ENCODE measurements at regions not wholly inside any gene's neighbourhood (a gene's known extent, or its start where the extent isn't known, plus 50 kb on each side); places are given as distances from the start of the nearest gene placed in this dataset.

GRCh38 chr3:127472506-127472905 is 118.0 kb downstream of the TPRA1 start:
- no peak overlapping the region for H3K4me3 ChIP-seq (ENCODE audit: control insufficient read depth, low read depth, low read length)
- no peak for DNase-seq (ENCODE audit: low read depth)
- no peak for TF ChIP-seq CTCF (conservative IDR thresholded peaks at IDR 0.05; ENCODE audit: control insufficient read depth, insufficient read depth, low read depth, low read length)

DNA sequence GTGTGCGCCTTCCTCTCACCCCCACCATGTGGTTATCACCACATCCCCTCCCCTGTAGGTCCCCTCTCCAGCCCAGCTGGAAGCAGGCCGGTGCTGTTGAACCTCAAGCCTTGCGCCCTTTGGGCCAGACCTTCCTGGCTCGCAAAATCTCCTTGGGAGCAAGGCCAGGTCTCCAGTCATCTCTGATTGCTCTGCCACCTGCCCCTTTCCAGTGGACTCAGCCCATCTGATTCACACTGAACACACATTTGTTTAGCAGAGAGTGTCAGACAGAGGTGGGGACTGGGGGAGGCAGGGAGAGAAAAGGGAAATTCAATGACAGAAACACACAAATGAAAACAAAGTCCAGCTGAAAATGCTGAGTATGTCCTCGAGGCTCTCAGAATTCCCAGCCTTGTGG is 119.4 kb downstream of the TPRA1 start:
- no peak for TF ChIP-seq CTCF (conservative IDR thresholded peaks at IDR 0.05; ENCODE audit: control insufficient read depth, insufficient read depth, low read depth, low read length)
- no peak overlapping the region for H3K4me3 ChIP-seq (ENCODE audit: control insufficient read depth, low read depth, low read length)
- DNase-seq (ENCODE audit: low read depth): no peak

- DNase-seq (ENCODE audit: low read depth): no peak
- no peak overlapping the region for H3K4me3 ChIP-seq (ENCODE audit: control insufficient read depth, low read depth, low read length)
- TF ChIP-seq CTCF (conservative IDR thresholded peaks at IDR 0.05; ENCODE audit: control insufficient read depth, insufficient read depth, low read depth, low read length): no peak
Measured at GRCh38 chr3:127469760-127470159, 120.8 kb downstream of the TPRA1 start.

DNA sequence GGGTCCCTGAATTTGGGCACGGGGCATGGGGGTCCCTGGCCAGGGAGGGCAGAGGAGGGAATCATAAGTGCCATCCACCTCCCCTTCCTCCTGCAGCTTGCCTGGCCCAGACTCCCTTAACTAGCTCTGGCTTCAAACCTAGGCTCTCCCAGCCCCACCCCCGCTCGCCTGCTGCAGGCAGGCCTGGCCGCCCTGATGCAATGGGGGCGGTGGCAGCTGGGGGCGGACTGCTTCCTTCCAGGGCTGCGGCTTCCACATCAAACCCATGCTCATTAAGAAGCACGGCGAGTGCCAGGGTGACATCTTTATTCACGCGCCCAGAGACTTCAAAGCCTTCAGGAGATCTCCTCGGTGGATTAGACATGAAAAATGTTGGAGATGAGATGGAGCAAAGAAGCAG is 123.1 kb downstream of the TPRA1 start:
- no peak for TF ChIP-seq CTCF (conservative IDR thresholded peaks at IDR 0.05; ENCODE audit: control insufficient read depth, insufficient read depth, low read depth, low read length)
- no peak overlapping the region for H3K4me3 ChIP-seq (ENCODE audit: control insufficient read depth, low read depth, low read length)
- no peak for DNase-seq (ENCODE audit: low read depth)

GRCh38 chr3:127464642-127465041 is 125.9 kb downstream of the TPRA1 start:
- no peak overlapping the region for H3K4me3 ChIP-seq (ENCODE audit: control insufficient read depth, low read depth, low read length)
- no peak for DNase-seq (ENCODE audit: low read depth)
- TF ChIP-seq CTCF (conservative IDR thresholded peaks at IDR 0.05; ENCODE audit: control insufficient read depth, insufficient read depth, low read depth, low read length): no peak

GRCh38 chr3:127462111-127462655 is 128.3 kb downstream of the TPRA1 start:
- no peak for TF ChIP-seq CTCF (conservative IDR thresholded peaks at IDR 0.05; ENCODE audit: control insufficient read depth, insufficient read depth, low read depth, low read length)
- H3K4me3 ChIP-seq (ENCODE audit: control insufficient read depth, low read depth, low read length): no peak overlapping the region
- no peak for DNase-seq (ENCODE audit: low read depth)
